NCI-H2107 (cell line): ENCODE measurements at regions not wholly inside any gene's neighbourhood (a gene's known extent, or its start where the extent isn't known, plus 50 kb on each side); places are given as distances from the start of the nearest gene placed in this dataset.
"Not testable (repeated sequence)": the region's sequence is repeated elsewhere in the genome, so short reads cannot be mapped to it uniquely, and the experiment has no call there.

Experiments used
- DNase-seq: peaks from one replicate; lab custom pipeline; 2025; lab: John Stamatoyannopoulos, UW

GRCh38 chr2:130289780-130290179 lies 52.9 kb upstream of the IMP4 start:
- no peak for DNase-seq

GRCh38 chr2:130288467-130289403 lies 54.0 kb upstream of the IMP4 start:
- DNase-seq = no peak

GRCh38 chr2:130287656-130288026 lies 55.1 kb upstream of the IMP4 start:
- no peak for DNase-seq

GRCh38 chr2:130286983-130287655 lies 55.6 kb upstream of the IMP4 start:
- no peak for DNase-seq

- not testable (repeated sequence) for DNase-seq
Measured at GRCh38 chr2:130283341-130283869, 59.3 kb upstream of the IMP4 start.

GRCh38 chr2:130279551-130279950 lies 63.1 kb upstream of the IMP4 start:
- DNase-seq = not testable (repeated sequence)

GRCh38 chr2:130268333-130268732 lies 70.1 kb upstream of the TUBA3E start:
- not testable (repeated sequence) for DNase-seq

GRCh38 chr2:130267572-130267971 lies 69.3 kb upstream of the TUBA3E start:
- DNase-seq = not testable (repeated sequence)

GRCh38 chr2:130266836-130267235 lies 68.6 kb upstream of the TUBA3E start:
- not testable (repeated sequence) for DNase-seq

GRCh38 chr2:130265570-130266247 lies 67.5 kb upstream of the TUBA3E start:
- DNase-seq = not testable (repeated sequence)

- DNase-seq = not testable (repeated sequence)
Measured at GRCh38 chr2:130264901-130265320, 66.7 kb upstream of the TUBA3E start.

- no peak for DNase-seq
Measured at GRCh38 chr2:130264501-130264900, 66.3 kb upstream of the TUBA3E start.

GRCh38 chr2:130264046-130264445 lies 65.8 kb upstream of the TUBA3E start:
- DNase-seq = no peak

GRCh38 chr2:130263606-130264005 lies 65.4 kb upstream of the TUBA3E start:
- DNase-seq = no peak

- DNase-seq = peak; percentile 22
Measured at GRCh38 chr2:130261970-130262760, 63.9 kb upstream of the TUBA3E start.

GRCh38 chr2:130261099-130261498 lies 62.9 kb upstream of the TUBA3E start:
- no peak for DNase-seq

- DNase-seq = no peak
Measured at GRCh38 chr2:130259594-130259993, 61.4 kb upstream of the TUBA3E start.

GRCh38 chr2:130258356-130258755 lies 60.1 kb upstream of the TUBA3E start:
- DNase-seq = no peak

GRCh38 chr2:130252880-130253645 lies 54.8 kb upstream of the TUBA3E start:
- no peak for DNase-seq

- no peak for DNase-seq
Measured at GRCh38 chr2:130251873-130252620, 53.8 kb upstream of the TUBA3E start.
